ENCODE measurements at regions not wholly inside any gene's neighbourhood (a gene's known extent, or its start where the extent isn't known, plus 50 kb on each side); places are given as distances from the start of the nearest gene placed in this dataset.

DNA sequence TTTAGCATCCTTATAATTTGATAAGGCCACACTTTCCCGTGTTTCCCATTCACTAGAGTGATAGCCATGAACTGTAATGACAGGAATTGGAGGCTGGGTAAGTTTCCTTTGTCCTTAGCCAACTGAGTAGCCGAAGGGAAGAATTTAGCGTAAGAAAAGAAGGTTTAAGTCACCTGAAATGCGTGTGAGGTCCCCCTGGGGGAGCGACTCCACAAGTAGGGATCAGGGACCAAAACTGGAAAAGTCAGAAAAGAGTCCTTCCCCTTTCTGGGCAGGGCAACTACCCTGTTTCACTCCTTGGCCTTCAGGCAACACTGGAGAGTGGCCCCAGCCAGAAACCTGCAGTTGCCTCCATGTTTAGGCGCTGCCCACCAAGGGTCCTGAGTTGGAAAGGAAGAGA is 81.6 kb upstream of the MED14 start:
- no peak for TF ChIP-seq POLR2A (IDR thresholded peaks at IDR 0.05; ENCODE audit: low read depth, low read length)
- TF ChIP-seq POLR2AphosphoS5 (IDR thresholded peaks at IDR 0.05; ENCODE audit: low read depth, low read length), result no peak
- TF ChIP-seq TAF1 (IDR thresholded peaks at IDR 0.05; ENCODE audit: borderline replicate concordance, low read depth, low read length), result no peak

All from GM12892 (cell line).